ENCODE measurements at regions not wholly inside any gene's neighbourhood (a gene's known extent, or its start where the extent isn't known, plus 50 kb on each side); places are given as distances from the start of the nearest gene placed in this dataset.

GRCh38 chr3:104715972-104716371, 650.7 kb upstream of the ALCAM start:
- no peak for TF ChIP-seq POLR2A (IDR thresholded peaks at IDR 0.05)
- TF ChIP-seq, protein P1, sequence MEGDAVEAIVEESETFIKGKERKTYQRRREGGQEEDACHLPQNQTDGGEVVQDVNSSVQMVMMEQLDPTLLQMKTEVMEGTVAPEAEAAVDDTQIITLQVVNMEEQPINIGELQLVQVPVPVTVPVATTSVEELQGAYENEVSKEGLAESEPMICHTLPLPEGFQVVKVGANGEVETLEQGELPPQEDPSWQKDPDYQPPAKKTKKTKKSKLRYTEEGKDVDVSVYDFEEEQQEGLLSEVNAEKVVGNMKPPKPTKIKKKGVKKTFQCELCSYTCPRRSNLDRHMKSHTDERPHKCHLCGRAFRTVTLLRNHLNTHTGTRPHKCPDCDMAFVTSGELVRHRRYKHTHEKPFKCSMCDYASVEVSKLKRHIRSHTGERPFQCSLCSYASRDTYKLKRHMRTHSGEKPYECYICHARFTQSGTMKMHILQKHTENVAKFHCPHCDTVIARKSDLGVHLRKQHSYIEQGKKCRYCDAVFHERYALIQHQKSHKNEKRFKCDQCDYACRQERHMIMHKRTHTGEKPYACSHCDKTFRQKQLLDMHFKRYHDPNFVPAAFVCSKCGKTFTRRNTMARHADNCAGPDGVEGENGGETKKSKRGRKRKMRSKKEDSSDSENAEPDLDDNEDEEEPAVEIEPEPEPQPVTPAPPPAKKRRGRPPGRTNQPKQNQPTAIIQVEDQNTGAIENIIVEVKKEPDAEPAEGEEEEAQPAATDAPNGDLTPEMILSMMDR (IDR thresholded peaks at IDR 0.05) = no peak
- intact Hi-C loops (cut with DNase I; ENCODE audit: low total_unique reads) = no loop called here
- Histone ChIP-seq H3K27me3 (no peaks in the 10 kb centered on the region), H3K36me3 (no peaks in the 10 kb centered on the region), H3K9me3 (no peaks in the 10 kb centered on the region), H3K4me3 (no peak overlapping the region), H3K27ac (no peak overlapping the region), H3K4me1 (no peaks in the 10 kb centered on the region)
- no peak for DNase-seq

DNA sequence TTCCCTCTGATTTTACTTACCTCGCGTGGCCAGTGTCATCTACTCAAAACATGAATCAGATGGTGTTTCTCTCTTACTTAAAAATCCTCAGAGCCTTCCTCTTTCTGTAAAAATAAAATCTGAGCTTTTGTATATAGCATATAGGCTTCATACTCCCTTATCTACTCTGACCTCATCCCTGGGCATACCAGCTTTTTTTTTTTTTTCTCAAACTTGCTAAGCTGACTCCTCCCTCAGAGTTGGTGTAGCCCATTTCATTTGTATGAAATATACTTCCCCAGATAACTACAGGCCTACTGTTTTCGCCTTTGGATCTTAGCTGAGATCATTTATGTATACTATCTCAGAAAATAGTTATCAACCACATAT, 648.9 kb upstream of the ALCAM start:
- TF ChIP-seq, protein P1 (IDR thresholded peaks at IDR 0.05) = no peak
- no peak for TF ChIP-seq POLR2A (IDR thresholded peaks at IDR 0.05)
- no peaks in the 10 kb centered on the region for H3K4me1 ChIP-seq
- DNase-seq = no peak
- intact Hi-C loops (cut with DNase I; ENCODE audit: low total_unique reads) = no loop called here
- H3K4me3 ChIP-seq = no peak overlapping the region
- H3K36me3 ChIP-seq = no peaks in the 10 kb centered on the region
- H3K9me3 ChIP-seq = no peaks in the 10 kb centered on the region
- no peaks in the 10 kb centered on the region for H3K27me3 ChIP-seq
- no peak overlapping the region for H3K27ac ChIP-seq

GRCh38 chr3:104723000-104723399, 643.7 kb upstream of the ALCAM start:
- Histone ChIP-seq H3K9me3 (no peaks in the 10 kb centered on the region), H3K36me3 (no peaks in the 10 kb centered on the region), H3K4me1 (no peaks in the 10 kb centered on the region), H3K27ac (no peak overlapping the region), H3K4me3 (no peak overlapping the region), H3K27me3 (no peaks in the 10 kb centered on the region)
- DNase-seq = no peak
- TF ChIP-seq, protein P1 (IDR thresholded peaks at IDR 0.05) = no peak
- no peak for TF ChIP-seq POLR2A (IDR thresholded peaks at IDR 0.05)
- intact Hi-C loops (cut with DNase I; ENCODE audit: low total_unique reads) = no loop called here

DNA sequence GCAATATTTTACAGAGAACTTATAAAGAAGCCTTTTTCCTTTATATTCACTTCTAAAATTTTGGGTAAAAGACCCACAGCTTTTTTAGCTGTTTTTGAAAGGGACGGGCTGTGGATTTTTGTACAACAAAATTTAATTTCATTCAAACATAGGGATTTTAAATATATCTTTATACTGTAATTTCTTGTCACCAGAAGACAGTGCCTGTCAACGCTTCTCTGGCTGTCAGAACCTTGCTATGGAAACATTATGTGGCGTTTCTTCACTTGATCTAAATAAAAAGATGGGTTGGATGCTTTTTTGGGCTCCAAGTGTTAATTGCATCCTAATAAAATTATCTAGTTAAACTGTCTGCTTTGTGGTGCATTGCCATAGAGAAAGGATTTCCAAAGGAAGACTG, 635.6 kb upstream of the ALCAM start:
- no peaks in the 10 kb centered on the region for H3K9me3 ChIP-seq
- H3K27me3 ChIP-seq = no peaks in the 10 kb centered on the region
- TF ChIP-seq POLR2A (IDR thresholded peaks at IDR 0.05) = no peak
- TF ChIP-seq, protein P1 (IDR thresholded peaks at IDR 0.05) = no peak
- H3K4me1 ChIP-seq = no peaks in the 10 kb centered on the region
- H3K4me3 ChIP-seq = no peak overlapping the region
- H3K36me3 ChIP-seq = no peaks in the 10 kb centered on the region
- DNase-seq = no peak
- intact Hi-C loops (cut with DNase I; ENCODE audit: low total_unique reads) = no loop called here
- no peak overlapping the region for H3K27ac ChIP-seq

DNA sequence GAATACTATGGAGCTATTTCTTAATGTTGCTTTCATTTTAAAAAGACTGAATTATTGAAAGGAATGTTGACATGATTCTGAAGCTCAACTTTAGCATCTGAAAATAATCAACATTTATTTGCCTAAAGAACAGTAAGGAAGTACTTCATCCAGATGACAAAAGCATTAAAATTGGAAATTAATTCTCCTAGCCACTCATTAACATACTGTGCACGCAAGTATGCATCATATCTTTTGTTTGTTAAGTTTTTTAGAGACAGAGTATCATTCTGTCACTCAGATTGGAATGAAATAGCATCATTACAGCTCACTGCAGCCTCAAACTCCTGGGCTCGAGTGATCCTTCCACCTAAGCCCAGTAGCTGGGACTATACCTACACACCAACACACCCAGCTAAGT, 632.1 kb upstream of the ALCAM start:
- Histone ChIP-seq H3K36me3 (no peaks in the 10 kb centered on the region), H3K4me1 (no peaks in the 10 kb centered on the region), H3K27me3 (no peaks in the 10 kb centered on the region), H3K4me3 (no peak overlapping the region), H3K27ac (no peak overlapping the region), H3K9me3 (no peaks in the 10 kb centered on the region)
- TF ChIP-seq POLR2A (IDR thresholded peaks at IDR 0.05) = no peak
- TF ChIP-seq, protein P1 (IDR thresholded peaks at IDR 0.05) = no peak
- DNase-seq = no peak
- intact Hi-C loops (cut with DNase I; ENCODE audit: low total_unique reads) = no loop called here
